HEK293 (cell line): ENCODE measurements at regions not wholly inside any gene's neighbourhood (a gene's known extent, or its start where the extent isn't known, plus 50 kb on each side); places are given as distances from the start of the nearest gene placed in this dataset.

Source experiments
- CTCF ChIA-PET: fragments of 350-600 bp; formaldehyde crosslinking; extraction: SDS; loops from one replicate; lab custom pipeline; 2021; ENCODE audit warnings: antibody characterized with exemption; lab: Yijun Ruan, JAX
- POLR2A ChIA-PET: fragments of 300-600 bp; formaldehyde crosslinking; extraction: SDS; loops from one replicate; lab custom pipeline; 2020; ENCODE audit warnings: antibody characterized with exemption, inconsistent platforms; lab: Yijun Ruan, JAX
- H3K27ac ChIP-seq: fragments of 200-500 bp; sonication (Bioruptor generic); 2 replicates; pipeline ENCODE4 v1.5.1; 2014; ENCODE audit warnings: low read depth, low read length, control low read depth, inconsistent platforms; ENCODE audit errors: extremely low read depth
- H3K36me3 ChIP-seq, 2 experiments: fragments of 200-500 bp in 1 of 2; sonication (Bioruptor generic) in 1 of 2; 1 replicate in 1 of 2; 2 replicates in 1 of 2; pipeline ENCODE4 v1.5.1; 2014 to 2017; ENCODE audit warnings: inconsistent platforms in 2 of 2, low read length in 2 of 2; ENCODE audit not compliant: control insufficient read depth in 2 of 2, insufficient read depth in 1 of 2
- H3K4me1 ChIP-seq: fragments of 200-500 bp; sonication (Bioruptor generic); 2 replicates; pipeline ENCODE4 v1.5.1; 2014; ENCODE audit warnings: mild to moderate bottlenecking, low read length, inconsistent platforms; ENCODE audit not compliant: control insufficient read depth, insufficient read depth
- H3K4me3 ChIP-seq: 2 replicates; pipeline ENCODE4 v1.5.1; 2011; ENCODE audit warnings: low read depth, mild to moderate bottlenecking, control low read depth, low read length, moderate library complexity
- H3K9me3 ChIP-seq: fragments of 200-500 bp; sonication (Bioruptor generic); 2 replicates; pipeline ENCODE4 v1.5.1; 2014; ENCODE audit warnings: low read depth, low read length, inconsistent platforms; ENCODE audit not compliant: control insufficient read depth, insufficient read depth
- INSM2 ChIP-seq: fragments of 450-650 bp; formaldehyde crosslinking; IDR thresholded peaks from 2 replicates; pipeline ENCODE4 v1.5.1; 2016; ENCODE audit warnings: missing biosample characterization, missing genetic modification characterization
- KLF1 ChIP-seq: fragments of 450-650 bp; formaldehyde crosslinking; IDR thresholded peaks from 2 replicates; pipeline ENCODE4 v1.5.1; 2016; ENCODE audit warnings: missing biosample characterization, missing genetic modification characterization
- KLF16 ChIP-seq: fragments of 450-650 bp; formaldehyde crosslinking; IDR thresholded peaks from 2 replicates; pipeline ENCODE4 v1.5.1; 2017; ENCODE audit warnings: missing biosample characterization, missing genetic modification characterization
- PRDM6 ChIP-seq: fragments of 450-650 bp; formaldehyde crosslinking; IDR thresholded peaks from 2 replicates; pipeline ENCODE4 v1.5.1; 2017; ENCODE audit warnings: missing biosample characterization, missing genetic modification characterization
- REST ChIP-seq: fragments of 450-650 bp; formaldehyde crosslinking; IDR thresholded peaks from 2 replicates; pipeline ENCODE4 v1.5.1; 2016; ENCODE audit warnings: missing biosample characterization, missing genetic modification characterization
- SP2 ChIP-seq: fragments of 450-650 bp; formaldehyde crosslinking; IDR thresholded peaks from 2 replicates; pipeline ENCODE4 v1.5.1; 2016; ENCODE audit warnings: missing biosample characterization, missing genetic modification characterization
- ZBTB8A ChIP-seq: fragments of 450-650 bp; formaldehyde crosslinking; IDR thresholded peaks from 2 replicates; pipeline ENCODE4 v1.5.1; 2016; ENCODE audit warnings: missing biosample characterization, missing genetic modification characterization
- ZIC2 ChIP-seq: fragments of 450-650 bp; formaldehyde crosslinking; IDR thresholded peaks from 2 replicates; pipeline ENCODE4 v1.5.1; 2016; ENCODE audit warnings: missing biosample characterization, missing genetic modification characterization
- ZNF10 ChIP-seq: fragments of 450-650 bp; formaldehyde crosslinking; IDR thresholded peaks from 2 replicates; pipeline ENCODE4 v1.5.1; 2017; ENCODE audit warnings: missing biosample characterization, missing genetic modification characterization
- ZNF132 ChIP-seq: fragments of 450-650 bp; formaldehyde crosslinking; IDR thresholded peaks from 2 replicates; pipeline ENCODE4 v1.5.1; 2017; ENCODE audit warnings: missing biosample characterization, missing genetic modification characterization, borderline replicate concordance
- ZNF18 ChIP-seq: fragments of 450-650 bp; formaldehyde crosslinking; IDR thresholded peaks from 2 replicates; pipeline ENCODE4 v1.5.1; 2016; ENCODE audit warnings: missing biosample characterization, missing genetic modification characterization
- ZNF211 ChIP-seq: fragments of 450-650 bp; formaldehyde crosslinking; IDR thresholded peaks from 2 replicates; pipeline ENCODE4 v1.5.1; 2016; ENCODE audit warnings: low read depth, missing biosample characterization, missing genetic modification characterization
- ZNF221 ChIP-seq: fragments of 450-650 bp; formaldehyde crosslinking; IDR thresholded peaks from 2 replicates; pipeline ENCODE4 v1.5.1; 2017; ENCODE audit warnings: missing biosample characterization, missing genetic modification characterization, borderline replicate concordance
- ZNF24 ChIP-seq: fragments of 450-650 bp; formaldehyde crosslinking; IDR thresholded peaks from 2 replicates; pipeline ENCODE4 v1.5.1; 2016; ENCODE audit warnings: missing biosample characterization, missing genetic modification characterization
- ZNF266 ChIP-seq: fragments of 450-650 bp; formaldehyde crosslinking; IDR thresholded peaks from 2 replicates; pipeline ENCODE4 v1.5.1; 2016; ENCODE audit warnings: missing biosample characterization, missing genetic modification characterization, low read depth
- ZNF292 ChIP-seq: fragments of 450-650 bp; formaldehyde crosslinking; IDR thresholded peaks from 2 replicates; pipeline ENCODE4 v1.5.1; 2016; ENCODE audit warnings: low read depth, missing biosample characterization, missing genetic modification characterization, borderline replicate concordance
- ZNF391 ChIP-seq: fragments of 450-650 bp; formaldehyde crosslinking; IDR thresholded peaks from 2 replicates; pipeline ENCODE4 v1.5.1; 2016; ENCODE audit warnings: low read depth, missing biosample characterization, missing genetic modification characterization, borderline replicate concordance
- ZNF423 ChIP-seq: fragments of 450-650 bp; formaldehyde crosslinking; IDR thresholded peaks from 2 replicates; pipeline ENCODE4 v1.5.1; 2016; ENCODE audit warnings: missing biosample characterization, missing genetic modification characterization
- ZNF433 ChIP-seq: fragments of 450-650 bp; formaldehyde crosslinking; IDR thresholded peaks from 2 replicates; pipeline ENCODE4 v1.5.1; 2016; ENCODE audit warnings: missing biosample characterization, missing genetic modification characterization, low read depth
- ZNF629 ChIP-seq: fragments of 450-650 bp; formaldehyde crosslinking; IDR thresholded peaks from 2 replicates; pipeline ENCODE4 v1.5.1; 2017; ENCODE audit warnings: missing biosample characterization, missing genetic modification characterization
- ZNF639 ChIP-seq: fragments of 450-650 bp; formaldehyde crosslinking; IDR thresholded peaks from 2 replicates; pipeline ENCODE4 v1.5.1; 2016; ENCODE audit warnings: missing biosample characterization, missing genetic modification characterization
- ZNF843 ChIP-seq: fragments of 450-650 bp; formaldehyde crosslinking; IDR thresholded peaks from 2 replicates; pipeline ENCODE4 v1.5.1; 2016; ENCODE audit warnings: missing biosample characterization, missing genetic modification characterization

GRCh38 chr14:41285186-41285748 lies 321.4 kb upstream of the LRFN5 start:
- Histone ChIP-seq H3K27ac (no peak overlapping the region), H3K4me3 (no peak overlapping the region)
- ChIA-PET CTCF (no interaction called here), POLR2A (no interaction called here)
- TF ChIP-seq REST (tag by site-specific recombination) (peak; percentile 82), KLF1 (tag by site-specific recombination) (no peak)
- TF ChIP-seq, all 188 proteins: peak for 1
- Histone ChIP-seq H3K36me3 (no peaks in the 10 kb centered on the region), H3K9me3 (no peaks in the 10 kb centered on the region), H3K4me1 (no peaks in the 10 kb centered on the region)

GRCh38 chr14:41280745-41281144 lies 325.9 kb upstream of the LRFN5 start:
- Histone ChIP-seq H3K4me1 (no peaks in the 10 kb centered on the region), H3K9me3 (no peaks in the 10 kb centered on the region), H3K27ac (no peak overlapping the region), H3K36me3 (no peaks in the 10 kb centered on the region), H3K4me3 (no peak overlapping the region)
- POLR2A ChIA-PET: no interaction called here
- CTCF ChIA-PET: interaction anchor here (1.2 kb wide), 1 partner anchor 320 kb away, joined by 3 read pairs; no protein-coding TSS in a partner anchor
- TF ChIP-seq PRDM6 (tag by site-specific recombination): no peak
- no peak for TF ChIP-seq ZNF391
- no peak for TF ChIP-seq ZNF639 (tag by site-specific recombination)
- TF ChIP-seq INSM2 (tag by site-specific recombination): no peak
- no peak for TF ChIP-seq ZNF843 (tag by site-specific recombination)
- TF ChIP-seq ZNF266 (tag by site-specific recombination): no peak
- no peak for TF ChIP-seq ZNF423
- no peak for TF ChIP-seq SP2
- TF ChIP-seq ZNF132 (tag by site-specific recombination): no peak
- TF ChIP-seq KLF16 (tag by site-specific recombination): no peak

- ChIA-PET CTCF (no interaction called here), POLR2A (no interaction called here)
- no peak overlapping the region for H3K27ac ChIP-seq
- no peaks in the 10 kb centered on the region for H3K4me1 ChIP-seq
- H3K9me3 ChIP-seq: no peaks in the 10 kb centered on the region
- H3K36me3 ChIP-seq: no peaks in the 10 kb centered on the region
- H3K4me3 ChIP-seq: no peak overlapping the region
- TF ChIP-seq ZNF433 (tag by site-specific recombination) (no peak), ZNF18 (tag by site-specific recombination) (no peak), ZIC2 (tag by site-specific recombination) (no peak), ZNF629 (tag by site-specific recombination) (no peak), ZNF211 (no peak), ZNF221 (tag by site-specific recombination) (no peak), ZNF24 (tag by site-specific recombination) (no peak), ZNF292 (tag by site-specific recombination) (no peak), ZNF10 (no peak), ZBTB8A (tag by site-specific recombination) (no peak)
Observed at GRCh38 chr14:41277450-41277849, 329.2 kb upstream of the LRFN5 start.
